Thyroid gland (tissue), 4 donors: ENCODE measurements at regions not wholly inside any gene's neighbourhood (a gene's known extent, or its start where the extent isn't known, plus 50 kb on each side); places are given as distances from the start of the nearest gene placed in this dataset.

ENCODE experiments used
- CTCF ChIP-seq, 6 experiments: fragments of 200-600 bp in 3 of 6; fragments of 450-650 bp in 3 of 6; sonication (generic) in 3 of 6; IDR thresholded peaks; one replicate each; pipeline ENCODE4 v1.5.1; 2016 to 2019; ENCODE audit warnings: antibody characterized with exemption in 6 of 6, mild to moderate bottlenecking in 2 of 6, inconsistent platforms in 1 of 6, moderate library complexity in 1 of 6
- POLR2A ChIP-seq, 2 donors: fragments of 450-650 bp; IDR thresholded peaks; one replicate each; pipeline ENCODE4 v1.6.1; 2017; ENCODE audit warnings: antibody characterized with exemption in 2 of 2, mild to moderate bottlenecking in 2 of 2, moderate library complexity in 1 of 2

- no peak for TF ChIP-seq POLR2A (IDR thresholded peaks at IDR 0.05)
- no peak for TF ChIP-seq CTCF (IDR thresholded peaks at IDR 0.05)
These were observed 1675.9 kb upstream of the CELF4 start for GRCh38 chr18:39241534-39241933.
